ENCODE measurements at regions not wholly inside any gene's neighbourhood (a gene's known extent, or its start where the extent isn't known, plus 50 kb on each side); places are given as distances from the start of the nearest gene placed in this dataset.

- no peak for TF ChIP-seq CTCF (IDR thresholded peaks at IDR 0.05)
- Mint-ChIP-seq H3K27ac (no peak overlapping the region), H3K9me3 (peaks cover 15% of the 10 kb centered on the region), H3K4me3 (no peak overlapping the region), H3K36me3 (ENCODE audit: low read depth) (no peaks in the 10 kb centered on the region), H3K4me1 (ENCODE audit: low read depth) (no peaks in the 10 kb centered on the region), H3K27me3 (no peaks in the 10 kb centered on the region)
- ATAC-seq (ENCODE audit: poor library complexity) (no peak), DNase-seq (no peak)
- intact Hi-C loops (cut with DNase I, micrococcal nuclease), result no loop called here
- H3K4me3 ChIP-seq (ENCODE audit: low read length), result no peak overlapping the region
- no peaks in the 10 kb centered on the region for H3K27me3 ChIP-seq (ENCODE audit: control insufficient read depth in 1 of 2, insufficient read depth in 2 of 2, low read length in 2 of 2)
- POLR2A ChIA-PET, result no interaction called here
- H3K36me3 ChIP-seq (ENCODE audit: insufficient read depth, low read length), result no peaks in the 10 kb centered on the region
- H3K4me1 ChIP-seq (ENCODE audit: insufficient read depth, low read length), result no peaks in the 10 kb centered on the region
- no peak overlapping the region for H3K27ac ChIP-seq (ENCODE audit: low read depth in 1 of 2, low read length in 2 of 2)
- no peaks in the 10 kb centered on the region for H3K9me3 ChIP-seq (ENCODE audit: control insufficient read depth in 1 of 2, insufficient read depth in 1 of 2, low read length in 2 of 2)
- CTCF ChIA-PET, result no interaction called here
Measured at GRCh38 chr4:33923469-33923868, 2320.8 kb downstream of the ARAP2 start.

GRCh38 chr4:33924239-33924638 lies 2320.1 kb downstream of the ARAP2 start:
- Histone ChIP-seq H3K9me3 (ENCODE audit: control insufficient read depth in 1 of 2, insufficient read depth in 1 of 2, low read length in 2 of 2) (no peaks in the 10 kb centered on the region), H3K36me3 (ENCODE audit: insufficient read depth, low read length) (no peaks in the 10 kb centered on the region), H3K4me3 (ENCODE audit: low read length) (no peak overlapping the region), H3K27ac (ENCODE audit: low read depth in 1 of 2, low read length in 2 of 2) (no peak overlapping the region), H3K4me1 (ENCODE audit: insufficient read depth, low read length) (no peaks in the 10 kb centered on the region), H3K27me3 (ENCODE audit: control insufficient read depth in 1 of 2, insufficient read depth in 2 of 2, low read length in 2 of 2) (no peaks in the 10 kb centered on the region)
- no peak overlapping the region for H3K4me3 Mint-ChIP-seq
- H3K4me1 Mint-ChIP-seq (ENCODE audit: low read depth), result no peaks in the 10 kb centered on the region
- TF ChIP-seq CTCF (IDR thresholded peaks at IDR 0.05), result no peak
- DNase-seq (no peak), ATAC-seq (ENCODE audit: poor library complexity) (no peak)
- POLR2A ChIA-PET, result no interaction called here
- CTCF ChIA-PET, result no interaction called here
- H3K27ac Mint-ChIP-seq, result no peak overlapping the region
- H3K36me3 Mint-ChIP-seq (ENCODE audit: low read depth), result no peaks in the 10 kb centered on the region
- intact Hi-C loops (cut with DNase I, micrococcal nuclease), result no loop called here
- no peaks in the 10 kb centered on the region for H3K27me3 Mint-ChIP-seq
- H3K9me3 Mint-ChIP-seq, result peaks cover 15% of the 10 kb centered on the region

GRCh38 chr4:33924811-33925210 lies 2319.5 kb downstream of the ARAP2 start:
- H3K4me3 ChIP-seq (ENCODE audit: low read length), result no peak overlapping the region
- DNase-seq, result no peak
- peaks cover 12% of the 10 kb centered on the region for H3K9me3 Mint-ChIP-seq
- ChIA-PET POLR2A (no interaction called here), CTCF (no interaction called here)
- no peaks in the 10 kb centered on the region for H3K9me3 ChIP-seq (ENCODE audit: control insufficient read depth in 1 of 2, insufficient read depth in 1 of 2, low read length in 2 of 2)
- H3K36me3 ChIP-seq (ENCODE audit: insufficient read depth, low read length), result no peaks in the 10 kb centered on the region
- no peaks in the 10 kb centered on the region for H3K27me3 ChIP-seq (ENCODE audit: control insufficient read depth in 1 of 2, insufficient read depth in 2 of 2, low read length in 2 of 2)
- intact Hi-C loops (cut with DNase I, micrococcal nuclease), result no loop called here
- no peaks in the 10 kb centered on the region for H3K4me1 Mint-ChIP-seq (ENCODE audit: low read depth)
- H3K4me1 ChIP-seq (ENCODE audit: insufficient read depth, low read length), result no peaks in the 10 kb centered on the region
- H3K27ac ChIP-seq (ENCODE audit: low read depth in 1 of 2, low read length in 2 of 2), result no peak overlapping the region
- no peaks in the 10 kb centered on the region for H3K27me3 Mint-ChIP-seq
- TF ChIP-seq CTCF (IDR thresholded peaks at IDR 0.05), result no peak
- no peak for ATAC-seq (ENCODE audit: poor library complexity)
- no peak overlapping the region for H3K27ac Mint-ChIP-seq
- no peak overlapping the region for H3K4me3 Mint-ChIP-seq
- no peaks in the 10 kb centered on the region for H3K36me3 Mint-ChIP-seq (ENCODE audit: low read depth)
